ENCODE measurements at regions not wholly inside any gene's neighbourhood (a gene's known extent, or its start where the extent isn't known, plus 50 kb on each side); places are given as distances from the start of the nearest gene placed in this dataset.

GRCh38 chr3:127374086-127375010 is 86.5 kb upstream of the PRR20G start:
- H3K4ac ChIP-seq (ENCODE audit: low read depth, low read length), result no peak overlapping the region
- H2AFZ ChIP-seq (ENCODE audit: low read length), result no peak overlapping the region
- no peaks in the 10 kb centered on the region for H3K79me1 ChIP-seq (ENCODE audit: insufficient read depth, low read depth, low read length, poor library complexity, severe bottlenecking)
- H2BK20ac ChIP-seq (ENCODE audit: low read depth, low read length, poor library complexity, severe bottlenecking), result no peak overlapping the region
- Mint-ChIP-seq H3K4me1 (peaks cover 4 to 14% of the 10 kb centered on the region in 2 experiments; a peak in 3 of 4 replicates), H3K27ac (no peak overlapping the region), H3K4me3 (no peak overlapping the region), H3K36me3 (ENCODE audit: insufficient read depth in 1 of 3, low read depth in 3 of 3) (no peaks in the 10 kb centered on the region), H3K27me3 (ENCODE audit: low read depth) (peaks cover 6% of the 10 kb centered on the region), H3K9me3 (no peaks in the 10 kb centered on the region)
- H2BK5ac ChIP-seq (ENCODE audit: insufficient read length, low read length), result no peak overlapping the region
- TF ChIP-seq CTCF (conservative IDR thresholded peaks at IDR 0.05), result peak; percentile 87
- H4K91ac ChIP-seq (ENCODE audit: insufficient read length, low read depth, low read length), result no peak overlapping the region
- H2BK12ac ChIP-seq (ENCODE audit: insufficient read length, low read depth, low read length), result no peak overlapping the region
- H3K4me2 ChIP-seq (ENCODE audit: insufficient read depth, insufficient read length, low read length), result no peak overlapping the region
- peak; percentile 72 for DNase-seq
- H4K5ac ChIP-seq (ENCODE audit: insufficient read length, low read depth, low read length), result no peak overlapping the region
- no peaks in the 10 kb centered on the region for H3K79me2 ChIP-seq (ENCODE audit: insufficient read depth, low read length)
- H4K8ac ChIP-seq (replicated peaks; ENCODE audit: insufficient read length, low read depth, low read length), result no peak overlapping the region
- H2BK120ac ChIP-seq (ENCODE audit: low read depth, low read length, poor library complexity, severe bottlenecking), result no peak overlapping the region
- H3K18ac ChIP-seq (ENCODE audit: insufficient read length, low read depth, low read length), result no peak overlapping the region
- no peak overlapping the region for H3T11ph ChIP-seq (ENCODE audit: low read length)
- H3K9me3 ChIP-seq (ENCODE audit: control insufficient read depth, low read depth, low read length), result no peaks in the 10 kb centered on the region
- no peak overlapping the region for H3K56ac ChIP-seq (ENCODE audit: insufficient read length, low read depth, low read length)
- no peaks in the 10 kb centered on the region for H3K23me2 ChIP-seq (ENCODE audit: insufficient read length, low read depth, low read length, poor library complexity, severe bottlenecking)
- H3K9ac ChIP-seq (ENCODE audit: extremely low read depth, insufficient read length, low read length), result no peak overlapping the region
- no peak overlapping the region for H3K14ac ChIP-seq (ENCODE audit: insufficient read depth, low read length)
- H3K23ac ChIP-seq (ENCODE audit: insufficient read length, low read depth, low read length), result no peak overlapping the region
- H3K4me1 ChIP-seq (ENCODE audit: insufficient read depth, low read length), result no peaks in the 10 kb centered on the region
- no peak overlapping the region for H2BK15ac ChIP-seq (ENCODE audit: low read depth, low read length)
- H4K20me1 ChIP-seq (ENCODE audit: control insufficient read depth, insufficient read depth, insufficient read length), result no peaks in the 10 kb centered on the region
- H2AK5ac ChIP-seq (ENCODE audit: insufficient read length, low read length), result no peak overlapping the region
- H3K27me3 ChIP-seq (ENCODE audit: insufficient read depth, low read length), result no peaks in the 10 kb centered on the region
- WGBS (ENCODE audit: extremely low coverage, insufficient read length, low lambda C conversion rate), result no CpG with 5 or more reads among the region's 12 CpGs
- H3K27ac ChIP-seq (ENCODE audit: insufficient read length, low read depth, low read length), result no peak overlapping the region
